GM23338 (cell line): ENCODE measurements at regions not wholly inside any gene's neighbourhood (a gene's known extent, or its start where the extent isn't known, plus 50 kb on each side); places are given as distances from the start of the nearest gene placed in this dataset.

Experiments
- ATAC-seq: fragments of 200-7000 bp; cut with Tn5 transposase; 3 replicates; pipeline ENCODE4 v1.9.1; 2020
- DNase-seq: peaks from one replicate; pipeline ENCODE4 v3.0.0-alpha.2; 2015; ENCODE audit warnings: low spot score
- H2AFZ ChIP-seq: fragments of 200-600 bp; sonication (generic); 2 replicates; pipeline ENCODE4 v1.8.0; 2016; ENCODE audit warnings: antibody characterized with exemption, mild to moderate bottlenecking, moderate library complexity
- H3F3A ChIP-seq: fragments of 200-600 bp; sonication (generic); replicated peaks from 2 replicates; pipeline ENCODE4 v1.8.0; 2017; ENCODE audit warnings: antibody characterized with exemption, mixed run types, low read depth
- H3K27ac ChIP-seq: fragments of 200-600 bp; sonication (generic); 2 replicates; pipeline ENCODE4 v1.6.1; 2016; ENCODE audit warnings: low read depth
- H3K27me3 ChIP-seq: fragments of 200-600 bp; sonication (generic); 2 replicates; pipeline ENCODE4 v1.8.0; 2016; ENCODE audit warnings: mild to moderate bottlenecking, mixed run types, moderate library complexity; ENCODE audit not compliant: insufficient read depth
- H3K36me3 ChIP-seq: fragments of 200-600 bp; sonication (generic); 2 replicates; pipeline ENCODE4 v1.8.0; 2016; ENCODE audit warnings: mild to moderate bottlenecking; ENCODE audit not compliant: insufficient read depth
- H3K4me1 ChIP-seq: fragments of 200-600 bp; sonication (generic); 2 replicates; pipeline ENCODE4 v1.8.0; 2016; ENCODE audit warnings: mild to moderate bottlenecking, moderate library complexity; ENCODE audit not compliant: insufficient read depth
- H3K4me2 ChIP-seq: fragments of 200-600 bp; sonication (generic); 2 replicates; pipeline ENCODE4 v1.7.1; 2017; ENCODE audit warnings: mixed run types
- H3K4me3 ChIP-seq: fragments of 200-600 bp; sonication (generic); 2 replicates; pipeline ENCODE4 v1.6.1; 2016; ENCODE audit warnings: mixed run types
- H3K79me2 ChIP-seq: fragments of 200-600 bp; sonication (generic); replicated peaks from 2 replicates; pipeline ENCODE4 v1.8.0; 2017; ENCODE audit warnings: mild to moderate bottlenecking; ENCODE audit not compliant: insufficient read depth
- H3K9me2 ChIP-seq: fragments of 200-600 bp; sonication (generic); 2 replicates; pipeline ENCODE4 v1.8.0; 2017; ENCODE audit not compliant: insufficient read depth
- H4K20me1 ChIP-seq: fragments of 200-600 bp; sonication (generic); replicated peaks from 2 replicates; pipeline ENCODE4 v1.8.0; 2017; ENCODE audit warnings: mild to moderate bottlenecking; ENCODE audit not compliant: insufficient read depth
- H3K27ac Mint-ChIP-seq: 2 replicates; pipeline ENCODE4 v1.8.0; 2020; ENCODE audit warnings: inconsistent platforms, mild to moderate bottlenecking, moderate library complexity, mixed read lengths
- H3K27me3 Mint-ChIP-seq: 3 replicates; pipeline ENCODE4 v1.8.0; 2022; ENCODE audit warnings: low read depth, mild to moderate bottlenecking, moderate library complexity, mixed read lengths, inconsistent platforms; ENCODE audit not compliant: insufficient read depth, poor library complexity
- H3K36me3 Mint-ChIP-seq: 3 replicates; pipeline ENCODE4 v1.8.0; 2021; ENCODE audit warnings: low read depth, mild to moderate bottlenecking, inconsistent platforms, moderate library complexity, mixed read lengths
- H3K4me1 Mint-ChIP-seq: 3 replicates; pipeline ENCODE4 v1.8.0; 2020; ENCODE audit warnings: mild to moderate bottlenecking, inconsistent platforms, mixed read lengths
- H3K4me3 Mint-ChIP-seq: 3 replicates; pipeline ENCODE4 v1.8.0; 2021; ENCODE audit warnings: moderate library complexity, mild to moderate bottlenecking, inconsistent platforms, mixed read lengths
- H3K9me3 Mint-ChIP-seq: 3 replicates; pipeline ENCODE4 v1.8.0; 2020; ENCODE audit warnings: moderate library complexity, mild to moderate bottlenecking, inconsistent platforms, mixed read lengths
- CREB1 ChIP-seq: fragments of 250-450 bp; sonication (Bioruptor Pico); IDR thresholded peaks from 2 replicates; pipeline ENCODE4 v1.5.0; 2020; ENCODE audit warnings: low read depth, mild to moderate bottlenecking, moderate library complexity
- CTCF ChIP-seq, 2 experiments: fragments of 200-600 bp in 1 of 2; sonication (generic) in 1 of 2; conservative IDR thresholded peaks; 2 replicates each; pipeline versions ENCODE4 v1.5.1 to v1.6.1; 2016 to 2017; ENCODE audit warnings: antibody characterized with exemption in 2 of 2, low read depth in 2 of 2, mild to moderate bottlenecking in 2 of 2, moderate library complexity in 1 of 2
- ETS1 ChIP-seq: IDR thresholded peaks from 2 replicates; pipeline ENCODE4 v1.6.1; 2016; ENCODE audit warnings: antibody characterized with exemption
- EZH2 ChIP-seq: fragments of 200-600 bp; sonication (generic); IDR thresholded peaks from one replicate; pipeline ENCODE4 v1.8.0; 2017; ENCODE audit warnings: antibody characterized with exemption, mild to moderate bottlenecking, low read depth; ENCODE audit not compliant: unreplicated experiment
- EZH2phosphoT487 ChIP-seq: fragments of 200-600 bp; sonication (generic); IDR thresholded peaks from one replicate; pipeline ENCODE4 v1.8.1; 2018; ENCODE audit warnings: antibody characterized with exemption; ENCODE audit not compliant: unreplicated experiment
- JUNB ChIP-seq: IDR thresholded peaks from one replicate; pipeline ENCODE4 v1.6.1; 2016; ENCODE audit warnings: antibody characterized with exemption; ENCODE audit not compliant: unreplicated experiment
- NANOG ChIP-seq: IDR thresholded peaks from 2 replicates; pipeline ENCODE4 v1.6.1; 2016; ENCODE audit warnings: antibody characterized with exemption, borderline replicate concordance
- POLR2AphosphoS5 ChIP-seq: IDR thresholded peaks from 2 replicates; pipeline ENCODE4 v1.6.1; 2016; ENCODE audit warnings: antibody characterized with exemption, low read depth
- REST ChIP-seq: IDR thresholded peaks from one replicate; pipeline ENCODE4 v1.6.1; 2018; ENCODE audit warnings: antibody characterized with exemption; ENCODE audit not compliant: unreplicated experiment
- STAT1 ChIP-seq: IDR thresholded peaks from one replicate; pipeline ENCODE4 v1.6.1; 2016; ENCODE audit warnings: antibody characterized with exemption; ENCODE audit not compliant: unreplicated experiment
- ZNF114 ChIP-seq: fragments of 250-450 bp; sonication (Bioruptor Pico); IDR thresholded peaks from 2 replicates; pipeline ENCODE4 v1.5.0; 2020; ENCODE audit warnings: mild to moderate bottlenecking, moderate library complexity
- ZNF331 ChIP-seq: fragments of 250-450 bp; sonication (Bioruptor Pico); IDR thresholded peaks from 2 replicates; pipeline ENCODE4 v1.5.0; 2020; ENCODE audit warnings: low read depth, mild to moderate bottlenecking, moderate library complexity
- ZNF462 ChIP-seq: fragments of 250-450 bp; sonication (Bioruptor Pico); IDR thresholded peaks from 2 replicates; pipeline ENCODE4 v1.5.0; 2020; ENCODE audit warnings: mild to moderate bottlenecking, moderate library complexity

- H3K27ac ChIP-seq, result no peak overlapping the region
- Mint-ChIP-seq H3K9me3 (peaks cover 4% of the 10 kb centered on the region; the same call in 2 of the 3 replicates), H3K36me3 (no peaks in the 10 kb centered on the region), H3K4me3 (no peak overlapping the region), H3K27me3 (no peaks in the 10 kb centered on the region), H3K27ac (no peak overlapping the region), H3K4me1 (peaks cover 36% of the 10 kb centered on the region)
- no peaks in the 10 kb centered on the region for H3K36me3 ChIP-seq
- H2AFZ ChIP-seq, result no peak overlapping the region
- H3K9me2 ChIP-seq, result no peaks in the 10 kb centered on the region
- no peak overlapping the region for H3K4me2 ChIP-seq
- H3K4me1 ChIP-seq, result peaks cover 19% of the 10 kb centered on the region
- no peaks in the 10 kb centered on the region for H4K20me1 ChIP-seq
- H3K4me3 ChIP-seq, result no peak overlapping the region
- no peak for TF ChIP-seq EZH2phosphoT487
- TF ChIP-seq ZNF462 (CRISPR knock-in tag), result no peak
- TF ChIP-seq STAT1, result no peak
- no peak for TF ChIP-seq ZNF331
- TF ChIP-seq ZNF114, result no peak
- no peak for TF ChIP-seq POLR2AphosphoS5
- no peak for TF ChIP-seq REST
- no peak for TF ChIP-seq CREB1 (CRISPR knock-in tag)
- TF ChIP-seq EZH2, result no peak
- no peak for TF ChIP-seq ETS1
- TF ChIP-seq NANOG, result no peak
- no peak for TF ChIP-seq CTCF (conservative IDR thresholded peaks at IDR 0.05; ENCODE audit: low read depth in 2 of 2)
- no peak for TF ChIP-seq JUNB
- ATAC-seq (no peak), DNase-seq (no peak)
- H3K27me3 ChIP-seq, result no peaks in the 10 kb centered on the region
- H3K79me2 ChIP-seq, result no peaks in the 10 kb centered on the region
- H3F3A ChIP-seq, result no peaks in the 10 kb centered on the region
Observed at GRCh38 chr21:35585878-35586277, 474.4 kb downstream of the SETD4 start.
